ENCODE measurements at regions not wholly inside any gene's neighbourhood (a gene's known extent, or its start where the extent isn't known, plus 50 kb on each side); places are given as distances from the start of the nearest gene placed in this dataset.

GRCh38 chr2:215748446-215748845 is 264.9 kb downstream of the MREG start:
- DNase-seq (ENCODE audit: low read depth in 1 of 2, low spot score in 1 of 2): no peak
- in situ Hi-C loops (cut with HindIII; ENCODE audit: low pct_unique_long_range_greater_than_20kb, low sequenced_read_pairs): no loop called here
- no peak for TF ChIP-seq JUND (IDR thresholded peaks at IDR 0.05; ENCODE audit: low read depth)

- no peak for DNase-seq (ENCODE audit: low read depth in 1 of 2, low spot score in 1 of 2)
- in situ Hi-C loops (cut with HindIII; ENCODE audit: low pct_unique_long_range_greater_than_20kb, low sequenced_read_pairs): no loop called here
- TF ChIP-seq JUND (IDR thresholded peaks at IDR 0.05; ENCODE audit: low read depth): no peak
These were observed 266.3 kb downstream of the MREG start for GRCh38 chr2:215746887-215747615.

- DNase-seq (ENCODE audit: low read depth in 1 of 2, low spot score in 1 of 2): no peak
- in situ Hi-C loops (cut with HindIII; ENCODE audit: low pct_unique_long_range_greater_than_20kb, low sequenced_read_pairs): no loop called here
- no peak for TF ChIP-seq JUND (IDR thresholded peaks at IDR 0.05; ENCODE audit: low read depth)
These were observed 267.0 kb downstream of the MREG start for GRCh38 chr2:215746226-215746886.

GRCh38 chr2:215745331-215745730 is 268.0 kb downstream of the MREG start:
- TF ChIP-seq JUND (IDR thresholded peaks at IDR 0.05; ENCODE audit: low read depth): no peak
- no peak for DNase-seq (ENCODE audit: low read depth in 1 of 2, low spot score in 1 of 2)
- in situ Hi-C loops (cut with HindIII; ENCODE audit: low pct_unique_long_range_greater_than_20kb, low sequenced_read_pairs): no loop called here

GRCh38 chr2:215744514-215744913 is 268.8 kb downstream of the MREG start:
- TF ChIP-seq JUND (IDR thresholded peaks at IDR 0.05; ENCODE audit: low read depth): no peak
- no peak for DNase-seq (ENCODE audit: low read depth in 1 of 2, low spot score in 1 of 2)
- in situ Hi-C loops (cut with HindIII; ENCODE audit: low pct_unique_long_range_greater_than_20kb, low sequenced_read_pairs): no loop called here

- no peak for DNase-seq (ENCODE audit: low read depth in 1 of 2, low spot score in 1 of 2)
- TF ChIP-seq JUND (IDR thresholded peaks at IDR 0.05; ENCODE audit: low read depth): no peak
- in situ Hi-C loops (cut with HindIII; ENCODE audit: low pct_unique_long_range_greater_than_20kb, low sequenced_read_pairs): no loop called here
These were observed 270.3 kb downstream of the MREG start for GRCh38 chr2:215743066-215743465.

GRCh38 chr2:215742021-215742420 is 271.3 kb downstream of the MREG start:
- TF ChIP-seq JUND (IDR thresholded peaks at IDR 0.05; ENCODE audit: low read depth): no peak
- in situ Hi-C loops (cut with HindIII; ENCODE audit: low pct_unique_long_range_greater_than_20kb, low sequenced_read_pairs): no loop called here
- DNase-seq (ENCODE audit: low read depth in 1 of 2, low spot score in 1 of 2): no peak

GRCh38 chr2:215740071-215740470 is 273.3 kb downstream of the MREG start:
- DNase-seq (ENCODE audit: low read depth in 1 of 2, low spot score in 1 of 2): no peak
- TF ChIP-seq JUND (IDR thresholded peaks at IDR 0.05; ENCODE audit: low read depth): no peak
- in situ Hi-C loops (cut with HindIII; ENCODE audit: low pct_unique_long_range_greater_than_20kb, low sequenced_read_pairs): no loop called here

- DNase-seq (ENCODE audit: low read depth in 1 of 2, low spot score in 1 of 2): no peak
- TF ChIP-seq JUND (IDR thresholded peaks at IDR 0.05; ENCODE audit: low read depth): no peak
- in situ Hi-C loops (cut with HindIII; ENCODE audit: low pct_unique_long_range_greater_than_20kb, low sequenced_read_pairs): no loop called here
These were observed 275.0 kb downstream of the MREG start for GRCh38 chr2:215738351-215738750.

- DNase-seq (ENCODE audit: low read depth in 1 of 2, low spot score in 1 of 2): no peak
- in situ Hi-C loops (cut with HindIII; ENCODE audit: low pct_unique_long_range_greater_than_20kb, low sequenced_read_pairs): no loop called here
- TF ChIP-seq JUND (IDR thresholded peaks at IDR 0.05; ENCODE audit: low read depth): no peak
These were observed 275.9 kb downstream of the MREG start for GRCh38 chr2:215737477-215737876.

- in situ Hi-C loops (cut with HindIII; ENCODE audit: low pct_unique_long_range_greater_than_20kb, low sequenced_read_pairs): no loop called here
- peak in 1 of 2 experiments; percentile 27 for DNase-seq (ENCODE audit: low read depth in 1 of 2, low spot score in 1 of 2)
- TF ChIP-seq JUND (IDR thresholded peaks at IDR 0.05; ENCODE audit: low read depth): no peak
These were observed 276.6 kb downstream of the MREG start for GRCh38 chr2:215736653-215737290.

GRCh38 chr2:215731108-215731658 is 282.2 kb downstream of the MREG start:
- no peak for TF ChIP-seq JUND (IDR thresholded peaks at IDR 0.05; ENCODE audit: low read depth)
- DNase-seq (ENCODE audit: low read depth in 1 of 2, low spot score in 1 of 2): no peak
- in situ Hi-C loops (cut with HindIII; ENCODE audit: low pct_unique_long_range_greater_than_20kb, low sequenced_read_pairs): no loop called here

All from T47D (cell line).